Esophagus muscularis mucosa (tissue), 4 donors: ENCODE measurements at regions not wholly inside any gene's neighbourhood (a gene's known extent, or its start where the extent isn't known, plus 50 kb on each side); places are given as distances from the start of the nearest gene placed in this dataset.

Source experiments
- DNase-seq: peaks from one replicate; pipeline ENCODE4 v3.0.0-alpha.2; 2017; ENCODE audit errors: extremely low spot score
- H3K27ac ChIP-seq, 4 donors: fragments of 200-600 bp; sonication (generic); replicated peaks in 1 of 4; 1 replicate in 3 of 4; 2 replicates in 1 of 4; pipeline ENCODE4 v1.5.1; 2016 to 2019; ENCODE audit warnings: mild to moderate bottlenecking in 1 of 4
- H3K27me3 ChIP-seq, 4 donors: fragments of 200-600 bp; sonication (generic); one replicate each; pipeline versions ENCODE4 v1.5.1 to v1.6.0; 2016 to 2019
- H3K36me3 ChIP-seq, 4 donors: fragments of 200-600 bp; sonication (generic); one replicate each; pipeline ENCODE4 v1.5.1; 2016 to 2019
- H3K4me1 ChIP-seq, 4 donors: fragments of 200-600 bp; sonication (generic); one replicate each; pipeline ENCODE4 v1.5.1; 2016 to 2019
- H3K4me3 ChIP-seq, 4 donors: fragments of 200-600 bp; sonication (generic); 1 replicate in 2 of 4; 2 replicates in 2 of 4; pipeline ENCODE4 v1.5.1; 2016 to 2019; ENCODE audit warnings: mild to moderate bottlenecking in 4 of 4, moderate library complexity in 1 of 4
- H3K9me3 ChIP-seq, 4 donors: fragments of 200-600 bp; sonication (generic); 1 replicate in 3 of 4; 2 replicates in 1 of 4; pipeline ENCODE4 v1.5.1; 2016 to 2019
- CTCF ChIP-seq, 3 experiments: fragments of 200-600 bp in 2 of 3; fragments of 450-650 bp in 1 of 3; sonication (generic) in 2 of 3; IDR thresholded peaks; one replicate each; pipeline ENCODE4 v1.5.1; 2017 to 2019; ENCODE audit warnings: antibody characterized with exemption in 3 of 3, mild to moderate bottlenecking in 2 of 3, moderate library complexity in 1 of 3
- EP300 ChIP-seq: sonication (generic); formaldehyde crosslinking; IDR thresholded peaks from one replicate; pipeline ENCODE4 v1.6.1; 2017; ENCODE audit warnings: antibody characterized with exemption
- POLR2A ChIP-seq: fragments of 450-650 bp; IDR thresholded peaks from one replicate; pipeline ENCODE4 v1.6.1; 2017; ENCODE audit warnings: antibody characterized with exemption, moderate library complexity, mild to moderate bottlenecking, low read depth
- POLR2AphosphoS5 ChIP-seq, 2 donors: sonication (generic); formaldehyde crosslinking; IDR thresholded peaks; one replicate each; pipeline ENCODE4 v1.6.1; 2017; ENCODE audit warnings: antibody characterized with exemption in 2 of 2
- WGBS: methylation state at CpG from one replicate; pipeline ENCODE4 v1.1.5; 2018; 5-methylcytosine and 5-hydroxymethylcytosine counted together
- intact Hi-C: fragments of 100-400 bp; cut with DNase I; formaldehyde crosslinking; loops from one replicate; pipeline ENCODE4 v1.15.1; 2023

- Histone ChIP-seq H3K4me1 (peaks cover 0 to under 1% (median 0%) of the 10 kb centered on the region in 4 donors), H3K9me3 (no peaks in the 10 kb centered on the region), H3K27me3 (no peaks in the 10 kb centered on the region), H3K36me3 (no peaks in the 10 kb centered on the region), H3K27ac (no peak overlapping the region), H3K4me3 (no peak overlapping the region)
- WGBS, result 87% methylated on average over 8 of the region's 8 CpGs
- intact Hi-C loops, result no loop called here
- no peak for DNase-seq
- TF ChIP-seq EP300, result no peak
- TF ChIP-seq POLR2AphosphoS5 (IDR thresholded peaks at IDR 0.05), result no peak
- no peak for TF ChIP-seq CTCF (IDR thresholded peaks at IDR 0.05)
- TF ChIP-seq POLR2A, result no peak
These were observed 519.8 kb upstream of the CITED2 start for GRCh38 chr6:139894271-139894670.

- intact Hi-C loops, result no loop called here
- no peaks in the 10 kb centered on the region for H3K27me3 ChIP-seq
- H3K4me3 ChIP-seq, result no peak overlapping the region
- H3K36me3 ChIP-seq, result no peaks in the 10 kb centered on the region
- H3K4me1 ChIP-seq, result peaks cover 5 to 16% (median 13%) of the 10 kb centered on the region in 4 donors
- TF ChIP-seq POLR2A (no peak), POLR2AphosphoS5 (IDR thresholded peaks at IDR 0.05) (no peak), CTCF (IDR thresholded peaks at IDR 0.05) (no peak), EP300 (no peak)
- DNase-seq, result no peak
- H3K27ac ChIP-seq, result no peak overlapping the region
- 91% methylated on average over 4 of the region's 4 CpGs for WGBS
- H3K9me3 ChIP-seq, result no peaks in the 10 kb centered on the region
These were observed 517.0 kb upstream of the CITED2 start for GRCh38 chr6:139891471-139891870.

- TF ChIP-seq POLR2AphosphoS5 (IDR thresholded peaks at IDR 0.05) (no peak), CTCF (IDR thresholded peaks at IDR 0.05) (no peak), POLR2A (no peak), EP300 (no peak)
- no peak for DNase-seq
- H3K27ac ChIP-seq, result no peak overlapping the region
- H3K27me3 ChIP-seq, result no peaks in the 10 kb centered on the region
- no peak overlapping the region for H3K4me3 ChIP-seq
- intact Hi-C loops, result loop anchor here (10.0 kb wide), 1 partner anchor 514 kb away; the partner anchor contains the start of gene CITED2
- 78% methylated on average over 3 of the region's 3 CpGs for WGBS
- no peaks in the 10 kb centered on the region for H3K9me3 ChIP-seq
- peaks cover 8 to 16% (median 14%) of the 10 kb centered on the region in 4 donors for H3K4me1 ChIP-seq
- no peaks in the 10 kb centered on the region for H3K36me3 ChIP-seq
These were observed 514.3 kb upstream of the CITED2 start for GRCh38 chr6:139888681-139889122.

- H3K36me3 ChIP-seq, result no peaks in the 10 kb centered on the region
- TF ChIP-seq EP300 (no peak), CTCF (IDR thresholded peaks at IDR 0.05) (no peak), POLR2AphosphoS5 (IDR thresholded peaks at IDR 0.05) (no peak), POLR2A (no peak)
- H3K27me3 ChIP-seq, result no peaks in the 10 kb centered on the region
- no peaks in the 10 kb centered on the region for H3K9me3 ChIP-seq
- H3K4me3 ChIP-seq, result no peak overlapping the region
- 97% methylated on average over 3 of the region's 3 CpGs for WGBS
- intact Hi-C loops, result loop anchor here (10.0 kb wide), 1 partner anchor 512 kb away; the partner anchor contains the start of gene CITED2
- DNase-seq, result no peak
- peaks cover 22 to 29% (median 28%) of the 10 kb centered on the region in 4 donors for H3K4me1 ChIP-seq
- no peak overlapping the region for H3K27ac ChIP-seq
These were observed 512.8 kb upstream of the CITED2 start for GRCh38 chr6:139887275-139887674.

GRCh38 chr6:139886396-139886795, 511.9 kb upstream of the CITED2 start:
- TF ChIP-seq EP300, result no peak
- no peak for TF ChIP-seq CTCF (IDR thresholded peaks at IDR 0.05)
- TF ChIP-seq POLR2AphosphoS5 (IDR thresholded peaks at IDR 0.05), result no peak
- no peaks in the 10 kb centered on the region for H3K9me3 ChIP-seq
- no peak overlapping the region for H3K4me3 ChIP-seq
- no peaks in the 10 kb centered on the region for H3K27me3 ChIP-seq
- DNase-seq, result no peak
- intact Hi-C loops, result loop anchor here (10.0 kb wide), 1 partner anchor 512 kb away; the partner anchor contains the start of gene CITED2
- H3K27ac ChIP-seq, result no peak overlapping the region
- H3K4me1 ChIP-seq, result peaks cover 28 to 36% (median 35%) of the 10 kb centered on the region in 4 donors
- H3K36me3 ChIP-seq, result no peaks in the 10 kb centered on the region
- WGBS, result 96% methylated on average over 6 of the region's 6 CpGs
